Testis (tissue), 2 donors: ENCODE measurements at regions not wholly inside any gene's neighbourhood (a gene's known extent, or its start where the extent isn't known, plus 50 kb on each side); places are given as distances from the start of the nearest gene placed in this dataset.

Experiments used
- POLR2A ChIP-seq: fragments of 450-650 bp; IDR thresholded peaks from one replicate; pipeline ENCODE4 v1.6.1; 2017; ENCODE audit warnings: antibody characterized with exemption, mild to moderate bottlenecking, moderate library complexity
- TF ChIP-seq, protein P1 (sequence below), 3 experiments: fragments of 450-650 bp in 2 of 3; fragments of 200-600 bp in 1 of 3; sonication (generic) in 1 of 3; IDR thresholded peaks; one replicate each; pipeline ENCODE4 v1.5.1; 2016 to 2019; ENCODE audit warnings: antibody characterized with exemption in 3 of 3, mild to moderate bottlenecking in 2 of 3, moderate library complexity in 1 of 3

DNA sequence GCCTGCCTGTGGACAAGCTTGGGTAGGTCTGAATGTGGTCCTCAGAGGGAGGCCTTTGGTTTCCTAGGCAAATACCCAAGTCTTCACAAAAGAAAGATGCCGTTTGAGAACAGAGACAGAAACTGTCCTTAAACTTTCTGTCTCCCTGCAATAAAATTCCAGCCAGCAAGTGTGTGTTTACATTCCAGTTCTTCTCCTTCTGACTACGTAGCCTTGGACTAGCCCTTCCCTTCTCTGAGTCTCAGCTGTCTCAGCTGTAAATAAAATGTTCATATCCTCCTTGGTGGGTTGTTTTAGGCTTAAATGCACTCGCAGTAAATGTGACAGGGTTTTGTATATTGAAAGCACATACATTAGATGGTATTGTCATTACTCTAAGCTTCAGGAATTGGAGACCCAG lies 561.2 kb upstream of the MKI67 start:
- no peak for TF ChIP-seq POLR2A
- TF ChIP-seq, protein P1, sequence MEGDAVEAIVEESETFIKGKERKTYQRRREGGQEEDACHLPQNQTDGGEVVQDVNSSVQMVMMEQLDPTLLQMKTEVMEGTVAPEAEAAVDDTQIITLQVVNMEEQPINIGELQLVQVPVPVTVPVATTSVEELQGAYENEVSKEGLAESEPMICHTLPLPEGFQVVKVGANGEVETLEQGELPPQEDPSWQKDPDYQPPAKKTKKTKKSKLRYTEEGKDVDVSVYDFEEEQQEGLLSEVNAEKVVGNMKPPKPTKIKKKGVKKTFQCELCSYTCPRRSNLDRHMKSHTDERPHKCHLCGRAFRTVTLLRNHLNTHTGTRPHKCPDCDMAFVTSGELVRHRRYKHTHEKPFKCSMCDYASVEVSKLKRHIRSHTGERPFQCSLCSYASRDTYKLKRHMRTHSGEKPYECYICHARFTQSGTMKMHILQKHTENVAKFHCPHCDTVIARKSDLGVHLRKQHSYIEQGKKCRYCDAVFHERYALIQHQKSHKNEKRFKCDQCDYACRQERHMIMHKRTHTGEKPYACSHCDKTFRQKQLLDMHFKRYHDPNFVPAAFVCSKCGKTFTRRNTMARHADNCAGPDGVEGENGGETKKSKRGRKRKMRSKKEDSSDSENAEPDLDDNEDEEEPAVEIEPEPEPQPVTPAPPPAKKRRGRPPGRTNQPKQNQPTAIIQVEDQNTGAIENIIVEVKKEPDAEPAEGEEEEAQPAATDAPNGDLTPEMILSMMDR (IDR thresholded peaks at IDR 0.05), result no peak
